ENCODE measurements at regions not wholly inside any gene's neighbourhood (a gene's known extent, or its start where the extent isn't known, plus 50 kb on each side); places are given as distances from the start of the nearest gene placed in this dataset.

DNA sequence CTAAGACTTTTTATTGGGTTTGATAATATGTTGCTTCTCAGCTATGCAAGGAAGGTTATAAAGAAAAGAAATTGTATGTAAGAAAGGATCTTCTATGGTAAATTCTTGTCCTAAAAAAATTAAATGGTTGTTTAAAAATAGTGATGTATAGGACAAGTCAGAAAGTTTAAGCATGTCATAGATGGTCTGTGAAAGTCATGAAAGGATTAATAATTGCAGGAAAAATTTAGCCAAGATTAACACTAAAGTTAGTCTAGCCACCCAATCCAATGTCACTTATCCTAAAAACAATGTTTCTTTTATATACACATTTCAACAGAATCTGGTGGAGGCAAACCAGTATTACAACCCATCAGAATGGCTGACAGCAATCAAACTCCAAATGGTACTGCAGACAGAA is 1046.7 kb upstream of the SLC39A10 start:
- no peak for TF ChIP-seq POLR2A (IDR thresholded peaks at IDR 0.05)
- no peak for TF ChIP-seq POLR2AphosphoS5 (IDR thresholded peaks at IDR 0.05)

Data from stomach (tissue), 4 donors.